ENCODE measurements at regions not wholly inside any gene's neighbourhood (a gene's known extent, or its start where the extent isn't known, plus 50 kb on each side); places are given as distances from the start of the nearest gene placed in this dataset.
"Not testable (repeated sequence)": the region's sequence is repeated elsewhere in the genome, so short reads cannot be mapped to it uniquely, and the experiment has no call there.

DNA sequence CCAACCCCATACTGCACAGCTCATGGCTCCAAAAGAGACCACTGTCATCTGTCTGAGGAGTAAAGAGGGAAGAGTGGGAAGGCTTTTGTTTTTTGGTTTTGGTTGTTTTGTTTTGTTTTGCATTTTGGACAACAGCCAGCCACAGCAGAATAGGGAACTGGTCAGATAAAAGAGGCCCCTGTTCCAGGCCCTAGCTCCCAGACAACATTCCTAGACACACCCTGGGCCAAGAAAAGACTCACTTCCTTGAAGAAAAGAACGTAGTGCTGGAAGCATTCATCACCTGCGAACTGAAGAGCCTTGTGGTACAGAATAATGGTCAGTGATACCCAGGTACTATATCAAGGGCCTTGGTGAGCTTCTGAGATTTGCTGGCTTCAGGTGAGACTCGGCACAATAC, 619.4 kb upstream of the SPANXN1 start:
- in situ Hi-C loops (cut with HindIII; ENCODE audit: extremely low pct_ligation_motif_present, low pct_unique_long_range_greater_than_20kb) (no loop called here), intact Hi-C loops (cut with micrococcal nuclease; ENCODE audit: unreplicated experiment) (no loop called here)
- H3K27ac ChIP-seq (ENCODE audit: extremely low read length, insufficient read depth, low read length) = no peak overlapping the region
- no peak overlapping the region for H3K4me2 ChIP-seq (ENCODE audit: low read depth, low read length)
- no peaks in the 10 kb centered on the region for H3K4me1 ChIP-seq (ENCODE audit: insufficient read depth, low read length)
- WGBS (ENCODE audit: low lambda C conversion rate) = 0% methylated on average over 3 of the region's 3 CpGs
- BruUV-seq (replicated peaks) = no TSS peak
- no peak for FAIRE-seq
- no peak overlapping the region for H3K4me3 ChIP-seq (replicated peaks in 1 of 3; ENCODE audit: insufficient read depth in 1 of 3, low read depth in 2 of 3, low read length in 3 of 3)
- H3K9me3 ChIP-seq (ENCODE audit: low read length) = peaks cover 62% of the 10 kb centered on the region
- no peaks in the 10 kb centered on the region for H4K20me1 ChIP-seq (ENCODE audit: insufficient read depth, low read length)
- ATAC-seq = no peak
- no peaks in the 10 kb centered on the region for H3K79me2 ChIP-seq (ENCODE audit: insufficient read depth, low read length)
- no peaks in the 10 kb centered on the region for H3K27me3 ChIP-seq (ENCODE audit: control insufficient read depth in 1 of 2, insufficient read depth in 2 of 2, low read length in 2 of 2)
- TF ChIP-seq CSRNP1 (CRISPR knock-in tag; IDR thresholded peaks at IDR 0.05) = no peak
- no peak for TF ChIP-seq THAP11 (CRISPR knock-in tag; IDR thresholded peaks at IDR 0.05)
- no peak for TF ChIP-seq ZEB1 (IDR thresholded peaks at IDR 0.05; ENCODE audit: insufficient replicate concordance, low read depth)
- no peak for TF ChIP-seq GFI1 (CRISPR knock-in tag; IDR thresholded peaks at IDR 0.05; ENCODE audit: borderline replicate concordance)
- TF ChIP-seq ZNF317 (CRISPR knock-in tag; IDR thresholded peaks at IDR 0.05) = no peak
- TF ChIP-seq ZNF230 (CRISPR knock-in tag; IDR thresholded peaks at IDR 0.05) = no peak
- TF ChIP-seq BCL6 (CRISPR knock-in tag; IDR thresholded peaks at IDR 0.05) = no peak
- TF ChIP-seq TEAD2 (CRISPR knock-in tag; IDR thresholded peaks at IDR 0.05) = no peak
- no peak for TF ChIP-seq REST (IDR thresholded peaks at IDR 0.05; ENCODE audit: borderline replicate concordance in 1 of 2, low read depth in 1 of 2, low read length in 2 of 2)
- no peak for TF ChIP-seq TCF7L2 (IDR thresholded peaks at IDR 0.05; ENCODE audit: low read depth, low read length)
- no peak for TF ChIP-seq HNRNPK (IDR thresholded peaks at IDR 0.05; ENCODE audit: low read depth, low read length, poor library complexity, severe bottlenecking)
- TF ChIP-seq ZBTB33 (CRISPR knock-in tag; IDR thresholded peaks at IDR 0.05) = no peak
- TF ChIP-seq ZNF543 (CRISPR knock-in tag; IDR thresholded peaks at IDR 0.05) = no peak
- H3K9ac ChIP-seq (ENCODE audit: insufficient read depth, low read depth, low read length) = no peak overlapping the region
- no peak overlapping the region for H2AFZ ChIP-seq (ENCODE audit: low read length)
- ChIA-PET CTCF (ENCODE audit: low intra/inter-chr PET ratio, low total read pairs) (no interaction called here), POLR2A (no interaction called here)
- no peaks in the 10 kb centered on the region for H3K36me3 ChIP-seq (replicated peaks in 1 of 2; ENCODE audit: control insufficient read depth in 1 of 2, insufficient read depth in 2 of 2, low read length in 2 of 2)
- DNase-seq (ENCODE audit: low spot score) = no peak

GRCh38 chrX:144634451-144634850, 612.9 kb upstream of the SPANXN1 start:
- BruUV-seq (replicated peaks); H3K36me3 ChIP-seq (replicated peaks in 1 of 2; ENCODE audit: control insufficient read depth in 1 of 2, insufficient read depth in 2 of 2, low read length in 2 of 2); FAIRE-seq; H3K4me1 ChIP-seq (ENCODE audit: insufficient read depth, low read length); H3K4me2 ChIP-seq (ENCODE audit: low read depth, low read length); H3K4me3 ChIP-seq (replicated peaks in 1 of 3; ENCODE audit: insufficient read depth in 1 of 3, low read depth in 2 of 3, low read length in 3 of 3); CTCF ChIA-PET (ENCODE audit: low intra/inter-chr PET ratio, low total read pairs); H3K79me2 ChIP-seq (ENCODE audit: insufficient read depth, low read length); DNase-seq (ENCODE audit: low spot score); intact Hi-C loops (cut with micrococcal nuclease; ENCODE audit: unreplicated experiment); ATAC-seq; H3K27me3 ChIP-seq (ENCODE audit: control insufficient read depth in 1 of 2, insufficient read depth in 2 of 2, low read length in 2 of 2); H2AFZ ChIP-seq (ENCODE audit: low read length); POLR2A ChIA-PET; H3K27ac ChIP-seq (ENCODE audit: extremely low read length, insufficient read depth, low read length); H4K20me1 ChIP-seq (ENCODE audit: insufficient read depth, low read length); in situ Hi-C loops (cut with HindIII; ENCODE audit: extremely low pct_ligation_motif_present, low pct_unique_long_range_greater_than_20kb); H3K9ac ChIP-seq (ENCODE audit: insufficient read depth, low read depth, low read length): not testable (repeated sequence)
- peaks cover 36% of the 10 kb centered on the region; the same call in 1 of the 2 replicates for H3K9me3 ChIP-seq (ENCODE audit: low read length)
- 0% methylated on average over 5 of the region's 8 CpGs for WGBS (ENCODE audit: low lambda C conversion rate)

Measured in HepG2 (cell line).